GM19397 (cell line): ENCODE measurements at regions not wholly inside any gene's neighbourhood (a gene's known extent, or its start where the extent isn't known, plus 50 kb on each side); places are given as distances from the start of the nearest gene placed in this dataset.
"Not testable (repeated sequence)": the region's sequence is repeated elsewhere in the genome, so short reads cannot be mapped to it uniquely, and the experiment has no call there.

Experiments
- ATAC-seq: cut with Tn5 transposase; IDR thresholded peaks from one replicate; pipeline ENCODE4 v1.9.1; 2021; ENCODE audit warnings: mild to moderate bottlenecking, moderate library complexity; ENCODE audit not compliant: unreplicated experiment

GRCh38 chr2:87657915-87658314 is 90.0 kb upstream of the PLGLB2 start:
- ATAC-seq, result not testable (repeated sequence)

GRCh38 chr2:87658357-87658756 is 89.5 kb upstream of the PLGLB2 start:
- not testable (repeated sequence) for ATAC-seq

GRCh38 chr2:87658976-87659375 is 88.9 kb upstream of the PLGLB2 start:
- not testable (repeated sequence) for ATAC-seq

- not testable (repeated sequence) for ATAC-seq
Measured at GRCh38 chr2:87660164-87660563, 87.7 kb upstream of the PLGLB2 start.

- not testable (repeated sequence) for ATAC-seq
Measured at GRCh38 chr2:87662316-87663290, 85.3 kb upstream of the PLGLB2 start.

GRCh38 chr2:87663347-87663746 is 84.5 kb upstream of the PLGLB2 start:
- ATAC-seq, result not testable (repeated sequence)

- ATAC-seq, result not testable (repeated sequence)
Measured at GRCh38 chr2:87667027-87667426, 80.9 kb upstream of the PLGLB2 start.

GRCh38 chr2:87668361-87668760 is 79.5 kb upstream of the PLGLB2 start:
- ATAC-seq, result not testable (repeated sequence)

- not testable (repeated sequence) for ATAC-seq
Measured at GRCh38 chr2:87669633-87670231, 78.2 kb upstream of the PLGLB2 start.

- ATAC-seq, result not testable (repeated sequence)
Measured at GRCh38 chr2:87672404-87672803, 75.5 kb upstream of the PLGLB2 start.

- ATAC-seq, result not testable (repeated sequence)
Measured at GRCh38 chr2:87674729-87675128, 73.2 kb upstream of the PLGLB2 start.

GRCh38 chr2:87675487-87675886 is 72.4 kb upstream of the PLGLB2 start:
- ATAC-seq, result not testable (repeated sequence)

- not testable (repeated sequence) for ATAC-seq
Measured at GRCh38 chr2:87677421-87677923, 70.4 kb upstream of the PLGLB2 start.

GRCh38 chr2:87678742-87679173 is 69.1 kb upstream of the PLGLB2 start:
- not testable (repeated sequence) for ATAC-seq

GRCh38 chr2:87679950-87680349 is 67.9 kb upstream of the PLGLB2 start:
- ATAC-seq, result not testable (repeated sequence)

GRCh38 chr2:87680691-87681090 is 67.2 kb upstream of the PLGLB2 start:
- ATAC-seq, result not testable (repeated sequence)

GRCh38 chr2:87683451-87683850 is 64.4 kb upstream of the PLGLB2 start:
- not testable (repeated sequence) for ATAC-seq

- not testable (repeated sequence) for ATAC-seq
Measured at GRCh38 chr2:87683961-87684360, 63.9 kb upstream of the PLGLB2 start.

- not testable (repeated sequence) for ATAC-seq
Measured at GRCh38 chr2:87685558-87685957, 62.3 kb upstream of the PLGLB2 start.

GRCh38 chr2:87686873-87687549 is 60.9 kb upstream of the PLGLB2 start:
- not testable (repeated sequence) for ATAC-seq
